Bronchial epithelial cell (primary cell): ENCODE measurements at regions not wholly inside any gene's neighbourhood (a gene's known extent, or its start where the extent isn't known, plus 50 kb on each side); places are given as distances from the start of the nearest gene placed in this dataset.

Experiments used
- DNase-seq: peaks from one replicate; pipeline ENCODE4 v3.0.0-alpha.2; 2010; ENCODE audit warnings: low read depth
- FAIRE-seq: peaks from 2 replicates; lab custom pipeline; 2011; peaks lifted over from hg19 to GRCh38; lab: Jason Lieb, UNC
- H3K27me3 ChIP-seq: 2 replicates; pipeline ENCODE4 v1.5.1; 2011; ENCODE audit warnings: low read length; ENCODE audit not compliant: control insufficient read depth, insufficient read depth
- H3K36me3 ChIP-seq: 2 replicates; pipeline ENCODE4 v1.5.1; 2011; ENCODE audit warnings: low read length; ENCODE audit not compliant: control insufficient read depth, insufficient read depth
- H3K4me3 ChIP-seq: 2 replicates; pipeline ENCODE4 v1.5.1; 2011; ENCODE audit warnings: mild to moderate bottlenecking, low read depth, low read length, control low read depth
- CTCF ChIP-seq: IDR thresholded peaks from 2 replicates; pipeline ENCODE4 v1.5.1; 2011; ENCODE audit warnings: mild to moderate bottlenecking, moderate library complexity, low read length, control low read depth, inconsistent platforms; ENCODE audit not compliant: insufficient read depth, severe bottlenecking

GRCh38 chr7:94829987-94830386 is 77.4 kb upstream of the PPP1R9A start:
- TF ChIP-seq CTCF = no peak
- DNase-seq (no peak), FAIRE-seq (no peak)

GRCh38 chr7:94832051-94832450 is 75.3 kb upstream of the PPP1R9A start:
- Histone ChIP-seq H3K4me3 (no peak overlapping the region), H3K36me3 (no peaks in the 10 kb centered on the region), H3K27me3 (no peaks in the 10 kb centered on the region)
- FAIRE-seq (no peak), DNase-seq (peak; percentile 7)
- no peak for TF ChIP-seq CTCF

More at GRCh38 chr7:94829987-94830386, 77.4 kb upstream of the PPP1R9A start:
- H3K36me3 ChIP-seq = no peaks in the 10 kb centered on the region
- no peak overlapping the region for H3K4me3 ChIP-seq
- H3K27me3 ChIP-seq = no peaks in the 10 kb centered on the region

GRCh38 chr7:94834359-94834758 is 73.0 kb upstream of the PPP1R9A start:
- FAIRE-seq = no peak
- Histone ChIP-seq H3K36me3 (no peaks in the 10 kb centered on the region), H3K4me3 (no peak overlapping the region), H3K27me3 (no peaks in the 10 kb centered on the region)
- no peak for TF ChIP-seq CTCF
- DNase-seq = no peak

GRCh38 chr7:94838717-94839116 is 68.7 kb upstream of the PPP1R9A start:
- no peak overlapping the region for H3K4me3 ChIP-seq
- no peaks in the 10 kb centered on the region for H3K27me3 ChIP-seq
- no peak for TF ChIP-seq CTCF
- no peaks in the 10 kb centered on the region for H3K36me3 ChIP-seq
- DNase-seq (no peak), FAIRE-seq (no peak)

GRCh38 chr7:94843553-94843952 is 63.8 kb upstream of the PPP1R9A start:
- no peak for TF ChIP-seq CTCF
- FAIRE-seq = no peak
- H3K36me3 ChIP-seq = no peaks in the 10 kb centered on the region
- H3K27me3 ChIP-seq = no peaks in the 10 kb centered on the region
- H3K4me3 ChIP-seq = no peak overlapping the region
- DNase-seq = no peak

DNA sequence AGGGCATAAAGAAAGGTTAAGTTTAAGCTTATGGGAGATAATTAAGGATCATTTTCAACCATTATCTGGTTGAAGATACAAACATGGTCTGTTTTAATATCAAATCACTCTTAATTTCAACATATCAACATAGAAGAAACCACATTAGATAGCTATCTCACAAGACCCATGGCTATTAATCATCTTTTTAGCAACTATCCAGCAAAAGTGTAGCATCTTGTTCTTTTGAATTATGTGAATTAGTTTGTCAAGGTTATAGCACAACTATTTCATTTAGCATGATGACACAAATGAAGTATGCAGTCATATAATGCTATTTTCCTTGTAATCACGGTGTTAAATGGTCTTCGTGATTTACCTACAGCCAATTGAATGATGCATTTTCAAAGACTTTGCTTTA is 58.9 kb upstream of the PPP1R9A start:
- no peak overlapping the region for H3K4me3 ChIP-seq
- no peak for TF ChIP-seq CTCF
- H3K27me3 ChIP-seq = no peaks in the 10 kb centered on the region
- H3K36me3 ChIP-seq = no peaks in the 10 kb centered on the region
- FAIRE-seq (no peak), DNase-seq (no peak)
